ENCODE measurements at regions not wholly inside any gene's neighbourhood (a gene's known extent, or its start where the extent isn't known, plus 50 kb on each side); places are given as distances from the start of the nearest gene placed in this dataset.

GRCh38 chr21:28607545-28607944, 385.1 kb downstream of the LTN1 start:
- ATAC-seq (no peak), DNase-seq (no peak)
- TF ChIP-seq CTCF (IDR thresholded peaks at IDR 0.05) = no peak
- Histone ChIP-seq H3K36me3 (no peaks in the 10 kb centered on the region), H3K27ac (no peak overlapping the region), H3K4me1 (no peaks in the 10 kb centered on the region), H3K9me3 (peaks cover 0 to 12% (median 0%) of the 10 kb centered on the region in 11 donors), H3K27me3 (no peaks in the 10 kb centered on the region), H3K4me3 (no peak overlapping the region)
- intact Hi-C loops (cut with DNase I) = no loop called here
- 85 to 94% methylated on average over 4 of the region's 4 CpGs for WGBS, 2 donors

GRCh38 chr21:28604946-28605537, 387.6 kb downstream of the LTN1 start:
- Histone ChIP-seq H3K4me1 (no peaks in the 10 kb centered on the region), H3K4me3 (no peak overlapping the region), H3K27me3 (no peaks in the 10 kb centered on the region), H3K36me3 (no peaks in the 10 kb centered on the region), H3K27ac (no peak overlapping the region), H3K9me3 (peaks cover 0 to 19% (median 12%) of the 10 kb centered on the region in 11 donors)
- ATAC-seq (peak in 2 of 8 donors; percentile 38 to 51), DNase-seq (no peak)
- WGBS, 2 donors = 59 to 75% methylated on average over 3 of the region's 3 CpGs
- intact Hi-C loops (cut with DNase I) = no loop called here
- TF ChIP-seq CTCF (IDR thresholded peaks at IDR 0.05) = no peak

- Histone ChIP-seq H3K4me1 (peaks cover 0 to 10% (median 0%) of the 10 kb centered on the region in 9 donors), H3K9me3 (peaks cover 0 to 25% (median 14%) of the 10 kb centered on the region in 11 donors), H3K4me3 (no peak overlapping the region), H3K36me3 (no peaks in the 10 kb centered on the region), H3K27me3 (no peaks in the 10 kb centered on the region), H3K27ac (no peak overlapping the region)
- intact Hi-C loops (cut with DNase I) = no loop called here
- TF ChIP-seq CTCF (IDR thresholded peaks at IDR 0.05) = no peak
- no peak for DNase-seq
- no peak for ATAC-seq
Observed at GRCh38 chr21:28602546-28602945, 390.1 kb downstream of the LTN1 start.

- H3K4me3 ChIP-seq = no peak overlapping the region
- H3K36me3 ChIP-seq = no peaks in the 10 kb centered on the region
- DNase-seq (no peak), ATAC-seq (peak in 5 of 8 donors; percentile 26 to 64 (median 42))
- H3K9me3 ChIP-seq = peaks cover 0 to 25% (median 14%) of the 10 kb centered on the region in 11 donors
- peaks cover 0 to 10% (median 0%) of the 10 kb centered on the region in 9 donors for H3K4me1 ChIP-seq
- H3K27me3 ChIP-seq = no peaks in the 10 kb centered on the region
- H3K27ac ChIP-seq = no peak overlapping the region
- 43 to 61% methylated on average over 3 of the region's 3 CpGs for WGBS, 2 donors
- intact Hi-C loops (cut with DNase I) = no loop called here
- no peak for TF ChIP-seq CTCF (IDR thresholded peaks at IDR 0.05)
Observed at GRCh38 chr21:28598214-28598613, 394.5 kb downstream of the LTN1 start.

Data from heart right ventricle (tissue), 16 donors.